HCT116 (cell line): ENCODE measurements at regions not wholly inside any gene's neighbourhood (a gene's known extent, or its start where the extent isn't known, plus 50 kb on each side); places are given as distances from the start of the nearest gene placed in this dataset.

Experiments used
- ATAC-seq: fragments of 200-7000 bp; cut with Tn5 transposase; 2 replicates; pipeline ENCODE4 v1.9.1; 2020; ENCODE audit warnings: mild to moderate bottlenecking, moderate library complexity
- BruUV-seq: library from RNA; stranded (reverse); fragments of 400-500 nt; replicated peaks from 2 replicates; lab custom pipeline; 2021; lab: Mats Ljungman, UMichigan
- CTCF ChIA-PET: fragments of 300-600 bp; sonication (Branson Sonifier 250); formaldehyde crosslinking; loops from one replicate; lab custom pipeline; 2021; ENCODE audit warnings: antibody characterized with exemption; lab: Charles Lee
- POLR2A ChIA-PET: fragments of 300-600, 350-600 bp; sonication (Branson Sonifier 250); formaldehyde crosslinking; loops from one replicate; lab custom pipeline; 2021; ENCODE audit warnings: antibody characterized with exemption; lab: Charles Lee
- RAD21 ChIA-PET, 2 experiments: fragments of 300-600 bp; sonication (Branson Sonifier 250); formaldehyde crosslinking; loops; one replicate each; lab custom pipeline; 2023; ENCODE audit warnings: low total read pairs in 2 of 2; ENCODE audit not compliant: uncharacterized antibody in 2 of 2, unreplicated experiment in 2 of 2, low non-redundant PET in 1 of 2; lab: Charles Lee
- DNase-seq: peaks from one replicate; pipeline ENCODE4 v3.0.0-alpha.2; 2010; ENCODE audit warnings: low read depth, low spot score
- H2AFZ ChIP-seq: fragments of 200-600 bp; shearing (Covaris generic), sonication (generic); 2 replicates; pipeline ENCODE4 v1.6.1; 2017; ENCODE audit warnings: low read depth, mixed run types, mixed read lengths, antibody characterized with exemption, low read length; ENCODE audit not compliant: poor library complexity, severe bottlenecking
- H3K27ac ChIP-seq: 2 replicates; pipeline ENCODE4 v1.5.1; 2012; ENCODE audit warnings: low read depth, low read length
- H3K27me3 ChIP-seq: fragments of 200-600 bp; sonication (generic); 2 replicates; pipeline ENCODE4 v1.6.1; 2016; ENCODE audit warnings: mixed run types, low read length, mixed read lengths; ENCODE audit not compliant: insufficient read depth
- H3K36me3 ChIP-seq, 2 experiments: fragments of 200-500 bp in 1 of 2; fragments of 200-600 bp in 1 of 2; sonication (Bioruptor generic) in 1 of 2; sonication (generic) in 1 of 2; 2 replicates each; pipeline versions ENCODE4 v1.5.1 to v1.6.1; 2014 to 2016; ENCODE audit warnings: low read length in 2 of 2, inconsistent platforms in 1 of 2, mixed read lengths in 1 of 2, mixed run types in 1 of 2; ENCODE audit not compliant: insufficient read depth in 2 of 2, control insufficient read depth in 1 of 2
- H3K4me1 ChIP-seq, 2 experiments: fragments of 200-600 bp in 1 of 2; sonication (generic) in 1 of 2; 2 replicates each; pipeline versions ENCODE4 v1.5.1 to v1.6.1; 2012 to 2017; ENCODE audit warnings: low read length in 2 of 2, inconsistent platforms in 1 of 2, mild to moderate bottlenecking in 1 of 2, mixed read lengths in 1 of 2, mixed run types in 1 of 2, moderate library complexity in 1 of 2; ENCODE audit not compliant: insufficient read depth in 2 of 2, control insufficient read depth in 1 of 2
- H3K4me2 ChIP-seq: fragments of 200-600 bp; sonication (generic); 2 replicates; pipeline ENCODE4 v1.6.1; 2017; ENCODE audit warnings: mixed run types, low read length, mixed read lengths
- H3K4me3 ChIP-seq, 2 experiments: fragments of 200-600 bp in 1 of 2; sonication (generic) in 1 of 2; replicated peaks in 1 of 2; 2 replicates each; pipeline ENCODE4 v1.5.1; 2011 to 2016; ENCODE audit warnings: low read length in 2 of 2, control low read depth in 1 of 2, low read depth in 1 of 2, mild to moderate bottlenecking in 1 of 2, mixed read lengths in 1 of 2, mixed run types in 1 of 2
- H3K79me2 ChIP-seq: fragments of 200-600 bp; sonication (generic); 2 replicates; pipeline ENCODE4 v1.6.1; 2017; ENCODE audit warnings: mild to moderate bottlenecking, mixed run types, low read length, moderate library complexity, mixed read lengths; ENCODE audit not compliant: insufficient read depth
- H3K9ac ChIP-seq: fragments of 200-600 bp; sonication (generic); 2 replicates; pipeline ENCODE4 v1.6.1; 2016; ENCODE audit warnings: low read length, mixed read lengths
- H3K9me2 ChIP-seq: fragments of 200-600 bp; sonication (generic), shearing (Covaris generic); 2 replicates; pipeline ENCODE4 v1.6.1; 2017; ENCODE audit warnings: mixed run types, mild to moderate bottlenecking, moderate library complexity; ENCODE audit not compliant: insufficient read depth
- H3K9me3 ChIP-seq, 2 experiments: fragments of 200-500 bp in 1 of 2; fragments of 200-600 bp in 1 of 2; sonication (Bioruptor generic) in 1 of 2; sonication (generic) in 1 of 2; 2 replicates each; pipeline ENCODE4 v1.6.1; 2014 to 2017; ENCODE audit warnings: low read length in 2 of 2, mixed read lengths in 2 of 2, inconsistent platforms in 1 of 2, low read depth in 1 of 2, mild to moderate bottlenecking in 1 of 2, mixed run types in 1 of 2, moderate library complexity in 1 of 2; ENCODE audit not compliant: control insufficient read depth in 1 of 2, insufficient read depth in 1 of 2
- H4K20me1 ChIP-seq: fragments of 200-600 bp; sonication (generic), shearing (Covaris generic); 2 replicates; pipeline ENCODE4 v1.6.1; 2017; ENCODE audit warnings: mixed run types, mild to moderate bottlenecking, moderate library complexity; ENCODE audit not compliant: insufficient read depth
- CEBPB ChIP-seq: IDR thresholded peaks from 2 replicates; pipeline ENCODE4 v1.6.1; 2012; ENCODE audit warnings: low read depth
- CTCF ChIP-seq, 3 experiments: fragments of 200-600 bp in 1 of 3; sonication (generic) in 1 of 3; IDR thresholded peaks in 2 of 3; conservative IDR thresholded peaks in 1 of 3; 2 replicates each; pipeline ENCODE4 v1.5.1; 2012 to 2017; ENCODE audit warnings: low read depth in 2 of 3, low read length in 2 of 3, antibody characterized with exemption in 1 of 3, borderline replicate concordance in 1 of 3, control low read depth in 1 of 3, mild to moderate bottlenecking in 1 of 3, mixed read lengths in 1 of 3, mixed run types in 1 of 3, moderate library complexity in 1 of 3; ENCODE audit not compliant: insufficient read depth in 1 of 3
- EGR1 ChIP-seq: IDR thresholded peaks from 2 replicates; pipeline ENCODE4 v1.6.1; 2012; ENCODE audit warnings: low read depth
- FOSL1 ChIP-seq: IDR thresholded peaks from 2 replicates; pipeline ENCODE4 v1.6.1; 2012; ENCODE audit warnings: low read depth
- JUND ChIP-seq: IDR thresholded peaks from 2 replicates; pipeline ENCODE4 v1.6.1; 2012
- MAX ChIP-seq: IDR thresholded peaks from 2 replicates; pipeline ENCODE4 v1.6.1; 2012
- POLR2AphosphoS5 ChIP-seq: IDR thresholded peaks from 2 replicates; pipeline ENCODE4 v1.6.1; 2011; ENCODE audit warnings: mild to moderate bottlenecking, low read depth, low read length, moderate library complexity
- RAD21 ChIP-seq: IDR thresholded peaks from 2 replicates; pipeline ENCODE4 v1.6.1; 2012; ENCODE audit warnings: low read depth, mild to moderate bottlenecking
- SIN3A ChIP-seq: IDR thresholded peaks from 2 replicates; pipeline ENCODE4 v1.6.1; 2012; ENCODE audit warnings: low read depth
- ZBTB33 ChIP-seq: IDR thresholded peaks from 2 replicates; pipeline ENCODE4 v1.6.1; 2011; ENCODE audit warnings: mild to moderate bottlenecking, low read length, moderate library complexity; ENCODE audit not compliant: insufficient replicate concordance; ENCODE audit errors: extremely low read depth
- intact Hi-C: fragments of 100-400 bp; cut with micrococcal nuclease; formaldehyde crosslinking; loops from 2 replicates; pipeline ENCODE4 v1.10.0; 2022

GRCh38 chr7:69282946-69283345 is 315.3 kb upstream of the AUTS2 start:
- ChIA-PET CTCF (no interaction called here), POLR2A (no interaction called here), RAD21 (no interaction called here)
- no peak overlapping the region for H2AFZ ChIP-seq
- no peaks in the 10 kb centered on the region for H3K9me2 ChIP-seq
- no peak for TF ChIP-seq RAD21
- TF ChIP-seq EGR1, result no peak
- TF ChIP-seq ZBTB33, result no peak
- no peak for TF ChIP-seq JUND
- no peak for TF ChIP-seq CEBPB
- no peak for TF ChIP-seq FOSL1
- TF ChIP-seq SIN3A, result no peak
- TF ChIP-seq MAX, result no peak
- TF ChIP-seq CTCF (IDR thresholded peaks at IDR 0.05 in 2 of 3, conservative IDR thresholded peaks at IDR 0.05 in 1 of 3; ENCODE audit: borderline replicate concordance in 1 of 3, insufficient read depth in 1 of 3, low read depth in 2 of 3, low read length in 2 of 3), result no peak
- TF ChIP-seq POLR2AphosphoS5, result no peak
- intact Hi-C loops, result no loop called here
- no peak overlapping the region for H3K9ac ChIP-seq
- no peaks in the 10 kb centered on the region for H4K20me1 ChIP-seq
- BruUV-seq, result no TSS peak
- H3K4me2 ChIP-seq, result no peak overlapping the region
- no peaks in the 10 kb centered on the region for H3K27me3 ChIP-seq
- DNase-seq (no peak), ATAC-seq (no peak)
- H3K4me1 ChIP-seq, result no peaks in the 10 kb centered on the region
- peaks cover 3 to 20% of the 10 kb centered on the region in 2 experiments; a peak in 2 of 4 replicates for H3K9me3 ChIP-seq
- H3K36me3 ChIP-seq, result no peaks in the 10 kb centered on the region
- H3K4me3 ChIP-seq, result no peak overlapping the region
- H3K79me2 ChIP-seq, result no peaks in the 10 kb centered on the region
- H3K27ac ChIP-seq, result no peak overlapping the region
